SK-MEL-5 (cell line): ENCODE measurements at regions not wholly inside any gene's neighbourhood (a gene's known extent, or its start where the extent isn't known, plus 50 kb on each side); places are given as distances from the start of the nearest gene placed in this dataset.

Experiments
- DNase-seq: peaks from one replicate; pipeline ENCODE4 v3.0.0-alpha.2; 2016; ENCODE audit warnings: low read depth, low spot score
- in situ Hi-C: cut with HindIII; loops from 2 replicates; pipeline ENCODE4 v1.10.0; 2016; ENCODE audit warnings: low sequenced_read_pairs, high pct_unique_total_duplicates, low pct_unique_long_range_greater_than_20kb

GRCh38 chr3:28906561-28907310 lies 374.1 kb upstream of the RBMS3 start:
- no peak for DNase-seq
- in situ Hi-C loops, result no loop called here

- in situ Hi-C loops, result no loop called here
- DNase-seq, result no peak
Measured at GRCh38 chr3:28907616-28908015, 373.3 kb upstream of the RBMS3 start.

- in situ Hi-C loops, result no loop called here
Measured at GRCh38 chr3:28912120-28912885, 368.6 kb upstream of the RBMS3 start.

GRCh38 chr3:28915741-28916500 lies 364.9 kb upstream of the RBMS3 start:
- peak; percentile 43 for DNase-seq
- in situ Hi-C loops, result no loop called here

More at GRCh38 chr3:28912120-28912885, 368.6 kb upstream of the RBMS3 start:
- DNase-seq, result no peak

GRCh38 chr3:28916713-28917499 lies 364.0 kb upstream of the RBMS3 start:
- peak; percentile 87 for DNase-seq
- in situ Hi-C loops, result no loop called here

- in situ Hi-C loops, result no loop called here
Measured at GRCh38 chr3:28917895-28918475, 362.9 kb upstream of the RBMS3 start.

GRCh38 chr3:28922376-28922775 lies 358.5 kb upstream of the RBMS3 start:
- in situ Hi-C loops, result no loop called here
- no peak for DNase-seq

More at GRCh38 chr3:28917895-28918475, 362.9 kb upstream of the RBMS3 start:
- no peak for DNase-seq

- in situ Hi-C loops, result no loop called here
- no peak for DNase-seq
Measured at GRCh38 chr3:28923994-28924393, 356.9 kb upstream of the RBMS3 start.

- in situ Hi-C loops, result no loop called here
- DNase-seq, result no peak
Measured at GRCh38 chr3:28924744-28925360, 356.0 kb upstream of the RBMS3 start.

- in situ Hi-C loops, result no loop called here
- DNase-seq, result no peak
Measured at GRCh38 chr3:28933337-28933736, 347.5 kb upstream of the RBMS3 start.

GRCh38 chr3:28934126-28934813 lies 346.6 kb upstream of the RBMS3 start:
- in situ Hi-C loops, result no loop called here
- no peak for DNase-seq

GRCh38 chr3:28935146-28935545 lies 345.7 kb upstream of the RBMS3 start:
- in situ Hi-C loops, result no loop called here
- peak; percentile 91 for DNase-seq

GRCh38 chr3:28936154-28936553 lies 344.7 kb upstream of the RBMS3 start:
- peak; percentile 32 for DNase-seq
- in situ Hi-C loops, result no loop called here

- in situ Hi-C loops, result no loop called here
- peak; percentile 50 for DNase-seq
Measured at GRCh38 chr3:28940530-28940929, 340.3 kb upstream of the RBMS3 start.

- peak; percentile 25 for DNase-seq
- in situ Hi-C loops, result no loop called here
Measured at GRCh38 chr3:28940994-28941393, 339.9 kb upstream of the RBMS3 start.

GRCh38 chr3:28947061-28947460 lies 333.8 kb upstream of the RBMS3 start:
- in situ Hi-C loops, result no loop called here
- DNase-seq, result no peak
